ENCODE measurements at regions not wholly inside any gene's neighbourhood (a gene's known extent, or its start where the extent isn't known, plus 50 kb on each side); places are given as distances from the start of the nearest gene placed in this dataset.
A peak's percentile ranks its signal among the peaks of the same experiment; 100 is the strongest.

DNA sequence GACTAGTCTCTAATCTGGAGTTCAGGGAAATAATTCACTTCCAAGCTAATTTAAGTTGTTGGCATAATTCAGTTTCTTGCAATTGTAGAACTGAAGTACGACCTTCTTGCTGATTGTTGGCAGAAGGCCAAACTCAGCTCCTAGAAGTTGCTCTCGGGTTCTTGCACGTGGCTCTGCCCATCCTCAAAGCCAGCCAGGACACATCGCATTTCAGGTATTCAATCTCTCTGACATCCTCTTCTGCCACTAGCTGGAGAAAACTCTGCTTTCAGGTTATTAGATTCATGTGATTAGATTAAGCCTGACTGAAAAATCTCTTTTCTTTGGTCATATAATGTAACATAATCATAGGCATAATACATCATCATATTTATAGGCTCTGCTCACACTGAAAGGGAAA lies 362.0 kb downstream of the ZPLD1 start:
- Histone ChIP-seq H2AK5ac (ENCODE audit: insufficient read length, low read length) (no peak overlapping the region), H3K4me2 (ENCODE audit: insufficient read depth, insufficient read length, low read length) (no peak overlapping the region), H2BK12ac (ENCODE audit: insufficient read length, low read depth, low read length) (no peak overlapping the region), H4K20me1 (ENCODE audit: control insufficient read depth, insufficient read depth, insufficient read length) (no peaks in the 10 kb centered on the region), H3K79me1 (ENCODE audit: insufficient read depth, low read depth, low read length, poor library complexity, severe bottlenecking) (no peaks in the 10 kb centered on the region), H2AFZ (ENCODE audit: low read length) (no peak overlapping the region), H3T11ph (ENCODE audit: low read length) (no peak overlapping the region), H3K79me2 (ENCODE audit: insufficient read depth, low read length) (no peaks in the 10 kb centered on the region), H2BK5ac (ENCODE audit: insufficient read length, low read length) (no peak overlapping the region), H2BK120ac (ENCODE audit: low read depth, low read length, poor library complexity, severe bottlenecking) (no peak overlapping the region), H3K4me1 (ENCODE audit: insufficient read depth, low read length) (no peaks in the 10 kb centered on the region), H2BK15ac (ENCODE audit: low read depth, low read length) (no peak overlapping the region), H3K9me3 (ENCODE audit: control insufficient read depth, low read depth, low read length) (no peaks in the 10 kb centered on the region), H4K91ac (ENCODE audit: insufficient read length, low read depth, low read length) (no peak overlapping the region), H3K23ac (ENCODE audit: insufficient read length, low read depth, low read length) (no peak overlapping the region), H3K56ac (ENCODE audit: insufficient read length, low read depth, low read length) (no peak overlapping the region), H4K5ac (ENCODE audit: insufficient read length, low read depth, low read length) (no peak overlapping the region), H3K27me3 (ENCODE audit: insufficient read depth, low read length) (no peaks in the 10 kb centered on the region), H3K14ac (ENCODE audit: insufficient read depth, low read length) (no peak overlapping the region), H4K8ac (replicated peaks; ENCODE audit: insufficient read length, low read depth, low read length) (no peak overlapping the region), H3K27ac (ENCODE audit: insufficient read length, low read depth, low read length) (no peak overlapping the region), H3K23me2 (ENCODE audit: insufficient read length, low read depth, low read length, poor library complexity, severe bottlenecking) (no peaks in the 10 kb centered on the region), H2BK20ac (ENCODE audit: low read depth, low read length, poor library complexity, severe bottlenecking) (no peak overlapping the region), H3K9ac (ENCODE audit: extremely low read depth, insufficient read length, low read length) (no peak overlapping the region), H3K18ac (ENCODE audit: insufficient read length, low read depth, low read length) (no peak overlapping the region), H3K4ac (ENCODE audit: low read depth, low read length) (no peak overlapping the region)
- DNase-seq: no peak
- no CpG with 5 or more reads among the region's 4 CpGs for WGBS (ENCODE audit: extremely low coverage, insufficient read length, low lambda C conversion rate)
- Mint-ChIP-seq H3K27me3 (ENCODE audit: low read depth) (no peaks in the 10 kb centered on the region), H3K9me3 (no peaks in the 10 kb centered on the region; a peak in 1 of 5 replicates), H3K4me1 (peaks cover 8 to 13% of the 10 kb centered on the region in 2 experiments), H3K27ac (peak overlapping the region in 1 of 3 experiments; percentile 33; a peak in 2 of 7 replicates), H3K36me3 (ENCODE audit: insufficient read depth in 1 of 3, low read depth in 3 of 3) (no peaks in the 10 kb centered on the region), H3K4me3 (no peak overlapping the region)
- TF ChIP-seq, protein P1, sequence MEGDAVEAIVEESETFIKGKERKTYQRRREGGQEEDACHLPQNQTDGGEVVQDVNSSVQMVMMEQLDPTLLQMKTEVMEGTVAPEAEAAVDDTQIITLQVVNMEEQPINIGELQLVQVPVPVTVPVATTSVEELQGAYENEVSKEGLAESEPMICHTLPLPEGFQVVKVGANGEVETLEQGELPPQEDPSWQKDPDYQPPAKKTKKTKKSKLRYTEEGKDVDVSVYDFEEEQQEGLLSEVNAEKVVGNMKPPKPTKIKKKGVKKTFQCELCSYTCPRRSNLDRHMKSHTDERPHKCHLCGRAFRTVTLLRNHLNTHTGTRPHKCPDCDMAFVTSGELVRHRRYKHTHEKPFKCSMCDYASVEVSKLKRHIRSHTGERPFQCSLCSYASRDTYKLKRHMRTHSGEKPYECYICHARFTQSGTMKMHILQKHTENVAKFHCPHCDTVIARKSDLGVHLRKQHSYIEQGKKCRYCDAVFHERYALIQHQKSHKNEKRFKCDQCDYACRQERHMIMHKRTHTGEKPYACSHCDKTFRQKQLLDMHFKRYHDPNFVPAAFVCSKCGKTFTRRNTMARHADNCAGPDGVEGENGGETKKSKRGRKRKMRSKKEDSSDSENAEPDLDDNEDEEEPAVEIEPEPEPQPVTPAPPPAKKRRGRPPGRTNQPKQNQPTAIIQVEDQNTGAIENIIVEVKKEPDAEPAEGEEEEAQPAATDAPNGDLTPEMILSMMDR (conservative IDR thresholded peaks at IDR 0.05): no peak
